Neural cell (in vitro differentiated cells): ENCODE measurements at regions not wholly inside any gene's neighbourhood (a gene's known extent, or its start where the extent isn't known, plus 50 kb on each side); places are given as distances from the start of the nearest gene placed in this dataset.

Experiments
- H2AFZ ChIP-seq: fragments of 200-600, 300-800 bp; sonication (generic), shearing (Covaris generic); 2 replicates; pipeline ENCODE4 v1.6.0; 2014; ENCODE audit warnings: low read depth, mild to moderate bottlenecking, antibody characterized with exemption, low read length, moderate library complexity
- H3F3A ChIP-seq: fragments of 200-600 bp; shearing (Covaris generic); 2 replicates; pipeline ENCODE4 v1.6.1; 2016; ENCODE audit warnings: mild to moderate bottlenecking, moderate library complexity, mixed read lengths, antibody characterized with exemption, low read length; ENCODE audit not compliant: insufficient read depth, poor library complexity, severe bottlenecking
- H3K27ac ChIP-seq: fragments of 200-600, 300-800 bp; sonication (generic), shearing (Covaris generic); 2 replicates; pipeline ENCODE4 v1.5.1; 2014; ENCODE audit warnings: mild to moderate bottlenecking, low read length, moderate library complexity
- H3K27me3 ChIP-seq: fragments of 300-800, 200-600 bp; sonication (generic), shearing (Covaris generic); 2 replicates; pipeline ENCODE4 v1.6.0; 2014; ENCODE audit warnings: mild to moderate bottlenecking, low read depth, low read length, moderate library complexity; ENCODE audit not compliant: insufficient read depth
- H3K36me3 ChIP-seq: fragments of 300-800, 200-600 bp; sonication (generic), shearing (Covaris generic); 2 replicates; pipeline ENCODE4 v1.5.1; 2014; ENCODE audit warnings: mild to moderate bottlenecking, antibody characterized with exemption, low read length, moderate library complexity; ENCODE audit not compliant: insufficient read depth
- H3K4me2 ChIP-seq: fragments of 300-800, 200-600 bp; sonication (generic), shearing (Covaris generic); 2 replicates; pipeline ENCODE4 v1.6.0; 2014; ENCODE audit warnings: mild to moderate bottlenecking, low read length
- H3K4me3 ChIP-seq: fragments of 300-800, 200-600 bp; sonication (generic), shearing (Covaris generic); 2 replicates; pipeline ENCODE4 v1.5.1; 2014; ENCODE audit warnings: mild to moderate bottlenecking, low read length, moderate library complexity
- H3K79me2 ChIP-seq: fragments of 200-600 bp; shearing (Covaris generic); replicated peaks from 2 replicates; pipeline ENCODE4 v1.6.0; 2014; ENCODE audit warnings: mild to moderate bottlenecking, low read length, moderate library complexity; ENCODE audit not compliant: insufficient read depth
- H3K9ac ChIP-seq: fragments of 300-800, 200-600 bp; sonication (generic), shearing (Covaris generic); 2 replicates; pipeline ENCODE4 v1.6.1; 2016; ENCODE audit warnings: mild to moderate bottlenecking, low read length, mixed read lengths
- H3K9me2 ChIP-seq: fragments of 200-600 bp; shearing (Covaris generic); 2 replicates; pipeline ENCODE4 v1.6.1; 2016; ENCODE audit warnings: mild to moderate bottlenecking, low read length, mixed read lengths; ENCODE audit not compliant: insufficient read depth
- H3K9me3 ChIP-seq: fragments of 200-600, 300-800 bp; sonication (generic), shearing (Covaris generic); 2 replicates; pipeline ENCODE4 v1.6.1; 2016; ENCODE audit warnings: mild to moderate bottlenecking, mixed run types, low read length, moderate library complexity, mixed read lengths
- H4K20me1 ChIP-seq: fragments of 200-600 bp; shearing (Covaris generic); 2 replicates; pipeline ENCODE4 v1.6.1; 2016; ENCODE audit warnings: mild to moderate bottlenecking, mixed run types; ENCODE audit not compliant: insufficient read depth
- CTCF ChIP-seq: fragments of 450-650 bp; IDR thresholded peaks from 2 replicates; pipeline ENCODE4 v1.5.1; 2014; ENCODE audit warnings: antibody characterized with exemption, mild to moderate bottlenecking, moderate library complexity; ENCODE audit not compliant: poor library complexity, severe bottlenecking
- EP300 ChIP-seq: fragments of 450-650 bp; conservative IDR thresholded peaks from 2 replicates; pipeline ENCODE4 v1.6.1; 2014; ENCODE audit warnings: antibody characterized with exemption, mild to moderate bottlenecking, moderate library complexity; ENCODE audit not compliant: poor library complexity, severe bottlenecking
- EZH2 ChIP-seq: fragments of 200-600, 300-800 bp; shearing (Covaris generic), sonication (generic); IDR thresholded peaks from 2 replicates; pipeline ENCODE4 v1.6.1; 2014; ENCODE audit warnings: antibody characterized with exemption, low read length, borderline replicate concordance, mild to moderate bottlenecking; ENCODE audit not compliant: insufficient read depth, poor library complexity, severe bottlenecking
- MXI1 ChIP-seq: fragments of 450-650 bp; conservative IDR thresholded peaks from 2 replicates; pipeline ENCODE4 v1.6.1; 2014; ENCODE audit warnings: antibody characterized with exemption, mild to moderate bottlenecking; ENCODE audit not compliant: poor library complexity, severe bottlenecking
- POLR2AphosphoS5 ChIP-seq: IDR thresholded peaks from 2 replicates; pipeline ENCODE4 v1.6.1; 2012
- RAD21 ChIP-seq: fragments of 450-650 bp; conservative IDR thresholded peaks from 2 replicates; pipeline ENCODE4 v1.6.1; 2014; ENCODE audit warnings: antibody characterized with exemption, mild to moderate bottlenecking, moderate library complexity
- SMC3 ChIP-seq: fragments of 450-650 bp; conservative IDR thresholded peaks from 2 replicates; pipeline ENCODE4 v1.6.1; 2014; ENCODE audit warnings: antibody characterized with exemption, mild to moderate bottlenecking, moderate library complexity; ENCODE audit not compliant: poor library complexity
- TAF1 ChIP-seq: IDR thresholded peaks from 2 replicates; pipeline ENCODE4 v1.6.1; 2012; ENCODE audit warnings: low read depth
- TF ChIP-seq, protein P1 (sequence below): IDR thresholded peaks from 2 replicates; pipeline ENCODE4 v1.6.1; 2012; ENCODE audit warnings: borderline replicate concordance

DNA sequence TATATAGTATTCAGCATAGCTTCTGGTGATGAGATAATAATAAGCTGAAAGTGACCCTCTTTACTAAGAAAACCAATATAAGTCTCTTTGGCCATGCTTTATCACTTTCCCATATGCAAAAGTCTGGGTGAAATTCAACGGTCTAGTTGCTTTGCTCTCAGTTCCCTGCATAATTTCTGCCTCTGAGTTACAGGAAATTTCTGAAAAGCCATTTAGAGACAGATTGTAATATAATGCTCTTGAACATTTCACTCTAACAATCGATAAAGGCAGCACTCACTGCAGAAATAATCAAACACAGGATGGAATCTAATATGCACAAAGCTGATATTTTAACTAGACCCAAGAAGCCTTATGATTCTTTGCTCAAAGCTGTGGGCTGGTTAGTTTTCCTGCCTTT is 100.1 kb upstream of the LIFR start:
- Histone ChIP-seq H3K36me3 (no peaks in the 10 kb centered on the region), H4K20me1 (no peaks in the 10 kb centered on the region), H3K9me2 (no peaks in the 10 kb centered on the region), H3K4me3 (no peak overlapping the region), H3K79me2 (no peaks in the 10 kb centered on the region), H3F3A (no peaks in the 10 kb centered on the region), H3K9me3 (no peaks in the 10 kb centered on the region), H3K9ac (no peak overlapping the region), H2AFZ (no peak overlapping the region), H3K27me3 (no peaks in the 10 kb centered on the region), H3K4me2 (no peak overlapping the region), H3K27ac (no peak overlapping the region)
- TF ChIP-seq RAD21 (no peak), MXI1 (no peak), SMC3 (no peak), TAF1 (no peak), EZH2 (no peak), CTCF (no peak), EP300 (no peak), POLR2AphosphoS5 (no peak)
- TF ChIP-seq, protein P1, sequence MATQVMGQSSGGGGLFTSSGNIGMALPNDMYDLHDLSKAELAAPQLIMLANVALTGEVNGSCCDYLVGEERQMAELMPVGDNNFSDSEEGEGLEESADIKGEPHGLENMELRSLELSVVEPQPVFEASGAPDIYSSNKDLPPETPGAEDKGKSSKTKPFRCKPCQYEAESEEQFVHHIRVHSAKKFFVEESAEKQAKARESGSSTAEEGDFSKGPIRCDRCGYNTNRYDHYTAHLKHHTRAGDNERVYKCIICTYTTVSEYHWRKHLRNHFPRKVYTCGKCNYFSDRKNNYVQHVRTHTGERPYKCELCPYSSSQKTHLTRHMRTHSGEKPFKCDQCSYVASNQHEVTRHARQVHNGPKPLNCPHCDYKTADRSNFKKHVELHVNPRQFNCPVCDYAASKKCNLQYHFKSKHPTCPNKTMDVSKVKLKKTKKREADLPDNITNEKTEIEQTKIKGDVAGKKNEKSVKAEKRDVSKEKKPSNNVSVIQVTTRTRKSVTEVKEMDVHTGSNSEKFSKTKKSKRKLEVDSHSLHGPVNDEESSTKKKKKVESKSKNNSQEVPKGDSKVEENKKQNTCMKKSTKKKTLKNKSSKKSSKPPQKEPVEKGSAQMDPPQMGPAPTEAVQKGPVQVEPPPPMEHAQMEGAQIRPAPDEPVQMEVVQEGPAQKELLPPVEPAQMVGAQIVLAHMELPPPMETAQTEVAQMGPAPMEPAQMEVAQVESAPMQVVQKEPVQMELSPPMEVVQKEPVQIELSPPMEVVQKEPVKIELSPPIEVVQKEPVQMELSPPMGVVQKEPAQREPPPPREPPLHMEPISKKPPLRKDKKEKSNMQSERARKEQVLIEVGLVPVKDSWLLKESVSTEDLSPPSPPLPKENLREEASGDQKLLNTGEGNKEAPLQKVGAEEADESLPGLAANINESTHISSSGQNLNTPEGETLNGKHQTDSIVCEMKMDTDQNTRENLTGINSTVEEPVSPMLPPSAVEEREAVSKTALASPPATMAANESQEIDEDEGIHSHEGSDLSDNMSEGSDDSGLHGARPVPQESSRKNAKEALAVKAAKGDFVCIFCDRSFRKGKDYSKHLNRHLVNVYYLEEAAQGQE: no peak

DNA sequence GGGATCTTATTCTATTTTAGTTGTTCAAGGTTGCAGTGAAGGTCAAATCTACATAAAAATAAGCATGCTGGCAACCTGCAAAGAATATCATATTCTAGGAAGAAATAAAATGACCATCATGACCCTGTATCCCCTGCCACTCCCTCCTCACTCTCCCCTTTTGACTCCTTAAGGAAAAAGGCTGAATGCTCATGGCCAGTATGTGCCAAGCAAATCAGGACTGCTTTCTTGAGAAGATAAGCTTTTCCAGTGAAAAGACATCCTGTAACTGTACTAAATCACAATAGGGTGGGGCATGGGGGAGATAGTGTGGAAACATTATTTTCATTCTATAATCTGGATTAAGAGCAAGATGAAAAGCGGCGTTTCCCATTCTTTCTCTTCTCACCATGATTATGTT is 100.6 kb upstream of the LIFR start:
- no peaks in the 10 kb centered on the region for H4K20me1 ChIP-seq
- no peak overlapping the region for H2AFZ ChIP-seq
- no peaks in the 10 kb centered on the region for H3K9me3 ChIP-seq
- no peak overlapping the region for H3K9ac ChIP-seq
- no peaks in the 10 kb centered on the region for H3K27me3 ChIP-seq
- H3F3A ChIP-seq: no peaks in the 10 kb centered on the region
- H3K9me2 ChIP-seq: no peaks in the 10 kb centered on the region
- no peak overlapping the region for H3K27ac ChIP-seq
- no peak for TF ChIP-seq TAF1
- TF ChIP-seq POLR2AphosphoS5: no peak
- no peak for TF ChIP-seq RAD21
- TF ChIP-seq CTCF: no peak
- TF ChIP-seq EZH2: no peak
- no peak for TF ChIP-seq EP300
- no peak for TF ChIP-seq MXI1
- TF ChIP-seq, protein P1: no peak
- no peak for TF ChIP-seq SMC3
- H3K4me2 ChIP-seq: no peak overlapping the region
- no peak overlapping the region for H3K4me3 ChIP-seq
- no peaks in the 10 kb centered on the region for H3K79me2 ChIP-seq
- H3K36me3 ChIP-seq: no peaks in the 10 kb centered on the region
